G401 (cell line): ENCODE measurements at regions not wholly inside any gene's neighbourhood (a gene's known extent, or its start where the extent isn't known, plus 50 kb on each side); places are given as distances from the start of the nearest gene placed in this dataset.
"Not testable (repeated sequence)": the region's sequence is repeated elsewhere in the genome, so short reads cannot be mapped to it uniquely, and the experiment has no call there.

Experiments
- DNase-seq: peaks from one replicate; pipeline ENCODE4 v3.0.0-alpha.2; 2015; ENCODE audit warnings: low spot score
- in situ Hi-C: cut with HindIII; loops from 2 replicates; pipeline ENCODE4 v1.10.0; 2016; ENCODE audit warnings: low sequenced_read_pairs, mixed read lengths

- no peak for DNase-seq
These were observed 255.9 kb downstream of the SPRY1 start for GRCh38 chr4:123652476-123652875.

GRCh38 chr4:123653236-123653635, 256.6 kb downstream of the SPRY1 start:
- in situ Hi-C loops, result no loop called here
- no peak for DNase-seq

More at GRCh38 chr4:123652476-123652875, 255.9 kb downstream of the SPRY1 start:
- in situ Hi-C loops, result no loop called here

- DNase-seq, in situ Hi-C loops: not testable (repeated sequence)
These were observed 260.2 kb downstream of the SPRY1 start for GRCh38 chr4:123656746-123657294.

GRCh38 chr4:123657606-123658005, 261.0 kb downstream of the SPRY1 start:
- in situ Hi-C loops, DNase-seq: not testable (repeated sequence)

GRCh38 chr4:123659262-123659661, 262.7 kb downstream of the SPRY1 start:
- no peak for DNase-seq
- in situ Hi-C loops, result no loop called here

GRCh38 chr4:123659730-123660129, 263.1 kb downstream of the SPRY1 start:
- in situ Hi-C loops, result no loop called here
- peak; percentile 22 for DNase-seq

- in situ Hi-C loops, result no loop called here
- DNase-seq, result peak; percentile 16
These were observed 264.6 kb downstream of the SPRY1 start for GRCh38 chr4:123661080-123661737.

GRCh38 chr4:123662827-123663226, 266.2 kb downstream of the SPRY1 start:
- DNase-seq, result no peak
- in situ Hi-C loops, result no loop called here

GRCh38 chr4:123666486-123666885, 269.9 kb downstream of the SPRY1 start:
- DNase-seq, result no peak
- in situ Hi-C loops, result no loop called here

- no peak for DNase-seq
- in situ Hi-C loops, result no loop called here
These were observed 270.9 kb downstream of the SPRY1 start for GRCh38 chr4:123667496-123667895.

- in situ Hi-C loops, result no loop called here
- no peak for DNase-seq
These were observed 271.4 kb downstream of the SPRY1 start for GRCh38 chr4:123667991-123668390.

- in situ Hi-C loops, result no loop called here
- DNase-seq, result no peak
These were observed 275.2 kb downstream of the SPRY1 start for GRCh38 chr4:123671636-123672404.

- DNase-seq, result no peak
- in situ Hi-C loops, result no loop called here
These were observed 276.4 kb downstream of the SPRY1 start for GRCh38 chr4:123672987-123673386.

GRCh38 chr4:123673971-123674370, 277.4 kb downstream of the SPRY1 start:
- peak; percentile 27 for DNase-seq
- in situ Hi-C loops, result no loop called here

GRCh38 chr4:123674762-123675465, 278.3 kb downstream of the SPRY1 start:
- in situ Hi-C loops, result no loop called here
- DNase-seq, result peak; percentile 28

GRCh38 chr4:123675567-123675966, 279.0 kb downstream of the SPRY1 start:
- DNase-seq, result no peak
- in situ Hi-C loops, result no loop called here

- no peak for DNase-seq
- in situ Hi-C loops, result no loop called here
These were observed 279.7 kb downstream of the SPRY1 start for GRCh38 chr4:123676071-123676889.

- in situ Hi-C loops, result no loop called here
- DNase-seq, result no peak
These were observed 280.3 kb downstream of the SPRY1 start for GRCh38 chr4:123676890-123677229.

- DNase-seq, result no peak
- in situ Hi-C loops, result no loop called here
These were observed 286.3 kb downstream of the SPRY1 start for GRCh38 chr4:123682931-123683330.
